Lower leg skin (tissue), 3 donors: ENCODE measurements at regions not wholly inside any gene's neighbourhood (a gene's known extent, or its start where the extent isn't known, plus 50 kb on each side); places are given as distances from the start of the nearest gene placed in this dataset.

ENCODE experiments used
- POLR2A ChIP-seq, 2 donors: fragments of 450-650 bp; IDR thresholded peaks; one replicate each; pipeline ENCODE4 v1.6.1; 2016 to 2017; ENCODE audit warnings: antibody characterized with exemption in 2 of 2, mild to moderate bottlenecking in 1 of 2, moderate library complexity in 1 of 2
- TF ChIP-seq, protein P1 (sequence below), 3 donors: fragments of 450-650 bp; IDR thresholded peaks; one replicate each; pipeline ENCODE4 v1.5.1; 2016; ENCODE audit warnings: antibody characterized with exemption in 3 of 3, mild to moderate bottlenecking in 3 of 3, moderate library complexity in 2 of 3

DNA sequence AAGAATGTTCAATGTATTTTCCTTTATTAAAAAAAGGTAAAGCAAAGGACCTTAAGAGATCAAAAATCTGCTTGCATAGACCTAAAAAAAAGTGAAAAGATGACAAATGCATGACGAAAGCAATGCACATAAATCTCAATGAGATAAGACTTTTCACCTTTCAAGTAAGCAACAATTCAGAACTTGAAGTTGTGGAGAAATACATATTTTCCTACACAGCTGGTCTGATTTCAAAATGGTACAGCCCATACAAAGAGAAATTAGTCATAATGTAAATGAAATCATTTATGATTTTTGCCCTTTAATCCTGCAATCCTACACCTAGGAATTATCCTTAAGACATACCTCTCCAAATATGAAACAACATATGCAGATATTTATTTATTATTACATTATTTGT is 568.0 kb downstream of the ANXA1 start:
- TF ChIP-seq POLR2A (IDR thresholded peaks at IDR 0.05), result no peak
- TF ChIP-seq, protein P1, sequence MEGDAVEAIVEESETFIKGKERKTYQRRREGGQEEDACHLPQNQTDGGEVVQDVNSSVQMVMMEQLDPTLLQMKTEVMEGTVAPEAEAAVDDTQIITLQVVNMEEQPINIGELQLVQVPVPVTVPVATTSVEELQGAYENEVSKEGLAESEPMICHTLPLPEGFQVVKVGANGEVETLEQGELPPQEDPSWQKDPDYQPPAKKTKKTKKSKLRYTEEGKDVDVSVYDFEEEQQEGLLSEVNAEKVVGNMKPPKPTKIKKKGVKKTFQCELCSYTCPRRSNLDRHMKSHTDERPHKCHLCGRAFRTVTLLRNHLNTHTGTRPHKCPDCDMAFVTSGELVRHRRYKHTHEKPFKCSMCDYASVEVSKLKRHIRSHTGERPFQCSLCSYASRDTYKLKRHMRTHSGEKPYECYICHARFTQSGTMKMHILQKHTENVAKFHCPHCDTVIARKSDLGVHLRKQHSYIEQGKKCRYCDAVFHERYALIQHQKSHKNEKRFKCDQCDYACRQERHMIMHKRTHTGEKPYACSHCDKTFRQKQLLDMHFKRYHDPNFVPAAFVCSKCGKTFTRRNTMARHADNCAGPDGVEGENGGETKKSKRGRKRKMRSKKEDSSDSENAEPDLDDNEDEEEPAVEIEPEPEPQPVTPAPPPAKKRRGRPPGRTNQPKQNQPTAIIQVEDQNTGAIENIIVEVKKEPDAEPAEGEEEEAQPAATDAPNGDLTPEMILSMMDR (IDR thresholded peaks at IDR 0.05), result no peak
